ENCODE measurements at regions not wholly inside any gene's neighbourhood (a gene's known extent, or its start where the extent isn't known, plus 50 kb on each side); places are given as distances from the start of the nearest gene placed in this dataset.

- no peaks in the 10 kb centered on the region for H3K9me3 Mint-ChIP-seq (ENCODE audit: low read depth)
- H3K4me1 Mint-ChIP-seq (ENCODE audit: low read depth) = peaks cover 3% of the 10 kb centered on the region
- DNase-seq (ENCODE audit: low spot score, unreplicated experiment) = no peak
- no peak for TF ChIP-seq CTCF (IDR thresholded peaks at IDR 0.05; ENCODE audit: unreplicated experiment)
- peaks cover 2% of the 10 kb centered on the region for H3K36me3 Mint-ChIP-seq (ENCODE audit: insufficient read depth)
- H3K27me3 Mint-ChIP-seq = peaks cover 8% of the 10 kb centered on the region
- no peak overlapping the region for H3K27ac Mint-ChIP-seq
- H3K4me3 Mint-ChIP-seq (ENCODE audit: low read depth) = no peak overlapping the region
These were observed 208.6 kb upstream of the CIBAR2 start for GRCh38 chr16:85320677-85321385.

GRCh38 chr16:85321509-85322271, 209.4 kb upstream of the CIBAR2 start:
- H3K9me3 Mint-ChIP-seq (ENCODE audit: low read depth) = no peaks in the 10 kb centered on the region
- H3K27ac Mint-ChIP-seq = no peak overlapping the region
- DNase-seq (ENCODE audit: low spot score, unreplicated experiment) = no peak
- H3K27me3 Mint-ChIP-seq = peaks cover 10% of the 10 kb centered on the region
- H3K4me3 Mint-ChIP-seq (ENCODE audit: low read depth) = no peak overlapping the region
- TF ChIP-seq CTCF (IDR thresholded peaks at IDR 0.05; ENCODE audit: unreplicated experiment) = no peak
- peaks cover 2% of the 10 kb centered on the region for H3K36me3 Mint-ChIP-seq (ENCODE audit: insufficient read depth)
- peaks cover 3% of the 10 kb centered on the region for H3K4me1 Mint-ChIP-seq (ENCODE audit: low read depth)

- Mint-ChIP-seq H3K36me3 (ENCODE audit: insufficient read depth) (peaks cover 2% of the 10 kb centered on the region), H3K4me3 (ENCODE audit: low read depth) (no peak overlapping the region), H3K27ac (no peak overlapping the region), H3K27me3 (peaks cover 10% of the 10 kb centered on the region), H3K4me1 (ENCODE audit: low read depth) (peaks cover 4% of the 10 kb centered on the region), H3K9me3 (ENCODE audit: low read depth) (no peaks in the 10 kb centered on the region)
- no peak for TF ChIP-seq CTCF (IDR thresholded peaks at IDR 0.05; ENCODE audit: unreplicated experiment)
- DNase-seq (ENCODE audit: low spot score, unreplicated experiment) = no peak
These were observed 211.1 kb upstream of the CIBAR2 start for GRCh38 chr16:85323230-85323960.

- no peak for DNase-seq (ENCODE audit: low spot score, unreplicated experiment)
- H3K27ac Mint-ChIP-seq = no peak overlapping the region
- no peak for TF ChIP-seq CTCF (IDR thresholded peaks at IDR 0.05; ENCODE audit: unreplicated experiment)
- no peaks in the 10 kb centered on the region for H3K9me3 Mint-ChIP-seq (ENCODE audit: low read depth)
- H3K4me3 Mint-ChIP-seq (ENCODE audit: low read depth) = no peak overlapping the region
- peaks cover 10% of the 10 kb centered on the region for H3K27me3 Mint-ChIP-seq
- peaks cover 2% of the 10 kb centered on the region for H3K36me3 Mint-ChIP-seq (ENCODE audit: insufficient read depth)
- H3K4me1 Mint-ChIP-seq (ENCODE audit: low read depth) = peaks cover 6% of the 10 kb centered on the region
These were observed 211.6 kb upstream of the CIBAR2 start for GRCh38 chr16:85323961-85324253.

GRCh38 chr16:85324488-85324887, 212.2 kb upstream of the CIBAR2 start:
- Mint-ChIP-seq H3K9me3 (ENCODE audit: low read depth) (no peaks in the 10 kb centered on the region), H3K27ac (no peak overlapping the region), H3K4me1 (ENCODE audit: low read depth) (peaks cover 8% of the 10 kb centered on the region), H3K27me3 (peaks cover 10% of the 10 kb centered on the region), H3K4me3 (ENCODE audit: low read depth) (no peak overlapping the region), H3K36me3 (ENCODE audit: insufficient read depth) (peaks cover 2% of the 10 kb centered on the region)
- TF ChIP-seq CTCF (IDR thresholded peaks at IDR 0.05; ENCODE audit: unreplicated experiment) = no peak
- no peak for DNase-seq (ENCODE audit: low spot score, unreplicated experiment)
